ENCODE measurements at regions not wholly inside any gene's neighbourhood (a gene's known extent, or its start where the extent isn't known, plus 50 kb on each side); places are given as distances from the start of the nearest gene placed in this dataset.

DNA sequence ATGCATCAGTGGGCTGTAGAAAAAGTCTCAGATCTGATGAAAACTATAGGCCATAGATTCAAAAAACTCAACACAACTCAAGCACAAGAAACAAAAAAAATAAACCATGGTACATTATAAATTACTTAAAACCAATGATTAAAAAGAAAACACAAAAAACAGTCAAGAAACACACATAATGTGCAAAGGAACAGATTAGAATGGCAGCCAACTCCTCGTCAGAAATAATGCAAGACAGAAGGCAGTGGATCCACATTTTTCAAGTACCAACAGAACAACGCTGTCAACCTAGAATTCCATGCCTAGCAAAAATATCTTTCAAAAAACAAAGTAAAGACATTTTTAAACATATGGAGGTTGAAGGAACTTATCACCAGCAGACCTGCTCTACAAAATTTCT, 69.7 kb downstream of the PSMB1 start:
- no peak for DNase-seq

DNA sequence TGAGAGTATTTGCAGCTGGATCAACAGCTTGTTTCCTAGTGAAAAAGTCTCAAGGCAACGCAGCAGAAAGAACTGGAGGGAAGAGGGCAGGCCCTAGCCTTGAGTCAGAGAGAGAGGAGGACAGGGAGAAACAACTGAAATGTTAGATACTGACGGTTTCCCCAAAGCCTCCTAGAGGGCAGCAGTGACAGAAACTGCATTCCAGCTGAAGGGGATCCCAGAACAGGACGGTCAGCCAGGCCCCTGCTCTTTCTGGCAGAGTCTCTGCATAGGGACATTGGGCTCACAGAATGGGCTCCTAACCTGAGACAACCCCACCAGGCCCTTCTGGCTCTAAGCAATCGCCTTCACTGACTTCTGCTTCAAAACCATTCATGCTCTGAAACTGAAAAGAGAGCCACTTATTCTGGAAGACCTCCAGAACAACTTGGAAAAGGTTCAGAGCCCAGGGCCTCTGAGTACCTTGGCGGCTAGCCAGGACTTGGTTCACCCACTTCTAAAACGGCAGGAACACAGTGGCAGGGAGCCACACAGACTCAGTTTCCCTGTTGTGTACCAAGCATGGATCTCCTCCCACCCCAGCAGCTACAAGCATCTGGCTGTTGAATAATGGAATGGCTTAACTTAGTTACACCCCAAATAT, 72.9 kb downstream of the PSMB1 start:
- DNase-seq: peak; percentile 27

- DNase-seq: no peak
These were observed 76.7 kb downstream of the PSMB1 start for GRCh38 chr6:170476360-170476759.

DNA sequence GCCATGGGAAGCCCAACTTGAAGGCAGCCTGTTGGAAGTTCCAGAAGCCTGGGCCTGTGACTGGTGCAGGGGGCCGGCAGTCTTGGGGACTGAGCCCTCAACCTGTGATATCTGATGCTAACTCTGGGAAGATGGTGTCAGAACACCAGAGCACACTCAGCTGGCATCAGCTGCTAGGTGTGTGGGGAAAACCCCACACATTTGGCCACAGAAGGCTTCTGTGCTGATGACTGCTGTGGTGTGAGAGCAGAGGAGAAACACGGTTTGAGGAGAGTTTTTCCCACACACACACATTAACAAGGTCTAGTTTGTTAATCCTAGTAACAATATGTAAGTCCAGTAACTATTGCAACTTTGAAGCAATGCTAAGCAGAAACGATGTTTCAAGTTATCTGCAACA, 78.0 kb downstream of the PSMB1 start:
- DNase-seq: no peak

GRCh38 chr6:170473801-170474200, 79.3 kb downstream of the PSMB1 start:
- no peak for DNase-seq

DNA sequence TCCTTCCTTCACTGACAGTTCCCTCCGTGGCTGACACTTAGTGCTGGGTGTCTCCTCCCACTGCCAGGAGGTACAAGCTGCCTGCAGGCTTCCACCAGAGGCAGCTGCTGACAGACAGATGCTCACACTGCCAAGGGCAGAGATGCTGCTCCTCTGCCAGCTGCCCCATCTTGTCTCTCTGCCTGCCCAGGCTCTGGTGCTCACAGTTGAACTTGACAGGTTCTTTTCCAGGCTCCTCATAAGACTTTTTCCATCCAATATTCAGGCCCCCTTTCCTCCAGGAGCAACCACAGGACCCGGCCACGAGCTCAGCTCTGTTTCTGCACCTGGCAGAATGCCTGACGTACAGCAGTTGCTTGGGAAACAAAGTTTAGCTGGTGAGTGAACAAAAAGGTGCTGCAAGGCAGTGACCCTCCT, 79.8 kb downstream of the PSMB1 start:
- DNase-seq: no peak

DNA sequence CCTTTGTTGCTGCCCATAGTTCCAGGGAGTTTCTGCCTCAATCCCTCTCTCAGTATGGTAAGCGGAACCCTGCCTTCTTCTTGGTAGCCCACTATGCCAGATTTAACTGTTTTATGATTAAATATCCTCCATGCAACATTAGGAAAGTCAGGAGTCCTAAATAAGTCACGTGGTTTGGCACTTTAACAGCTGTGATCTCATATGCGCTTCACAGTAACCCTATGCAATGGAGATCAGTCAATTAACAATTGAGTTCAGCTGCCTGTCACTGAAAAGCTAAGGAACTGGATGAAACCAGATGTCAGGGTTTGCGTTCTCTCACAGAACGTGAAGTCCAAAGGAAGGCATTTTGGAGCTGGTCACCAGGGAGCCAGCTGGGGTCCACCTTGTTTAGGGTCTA, 81.6 kb downstream of the PSMB1 start:
- no peak for DNase-seq

GRCh38 chr6:170470734-170471133, 82.4 kb downstream of the PSMB1 start:
- no peak for DNase-seq

DNA sequence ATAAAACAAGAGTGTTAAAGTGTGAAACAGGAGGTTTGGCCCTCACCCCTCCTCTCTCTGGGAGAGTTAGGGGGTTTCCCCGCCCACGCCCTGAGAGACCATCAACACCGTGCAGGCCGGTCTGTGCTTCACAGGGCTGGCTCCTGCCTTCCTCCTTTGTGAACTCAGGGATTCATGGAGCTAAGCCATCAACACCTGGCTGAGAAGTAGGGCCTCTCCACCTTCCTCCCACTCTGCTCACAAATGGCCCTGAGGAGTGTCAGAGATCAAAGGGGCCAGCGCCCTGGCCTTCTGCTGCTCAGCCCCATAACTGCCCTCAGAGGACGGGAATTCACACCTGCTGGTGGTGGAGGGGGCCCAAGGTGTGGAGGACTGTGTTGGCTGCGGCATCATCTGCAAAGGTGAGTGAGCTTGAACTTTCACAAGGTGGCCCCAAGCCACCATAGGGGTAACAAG, 88.6 kb downstream of the PSMB1 start:
- no peak for DNase-seq

DNA sequence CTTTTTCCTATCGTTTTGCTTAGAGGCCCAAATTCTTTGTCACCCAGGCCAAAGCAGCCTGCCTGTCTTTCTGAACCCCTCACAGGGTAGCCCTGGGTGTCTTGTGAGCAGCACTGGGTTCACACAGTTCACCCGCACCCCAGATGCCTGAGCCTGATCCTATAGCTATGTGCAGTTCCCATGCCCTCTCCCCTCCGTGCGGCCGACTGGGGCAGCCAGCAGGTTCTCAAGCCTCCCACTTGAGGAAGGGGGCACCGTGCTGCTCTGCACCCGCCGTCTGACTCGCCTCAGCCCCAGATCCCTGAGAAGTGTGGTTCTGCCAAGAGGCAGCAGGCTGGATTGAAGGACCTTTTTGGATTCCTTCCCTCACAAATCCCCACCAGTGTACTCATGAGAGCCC, 89.0 kb downstream of the PSMB1 start:
- DNase-seq: no peak

DNA sequence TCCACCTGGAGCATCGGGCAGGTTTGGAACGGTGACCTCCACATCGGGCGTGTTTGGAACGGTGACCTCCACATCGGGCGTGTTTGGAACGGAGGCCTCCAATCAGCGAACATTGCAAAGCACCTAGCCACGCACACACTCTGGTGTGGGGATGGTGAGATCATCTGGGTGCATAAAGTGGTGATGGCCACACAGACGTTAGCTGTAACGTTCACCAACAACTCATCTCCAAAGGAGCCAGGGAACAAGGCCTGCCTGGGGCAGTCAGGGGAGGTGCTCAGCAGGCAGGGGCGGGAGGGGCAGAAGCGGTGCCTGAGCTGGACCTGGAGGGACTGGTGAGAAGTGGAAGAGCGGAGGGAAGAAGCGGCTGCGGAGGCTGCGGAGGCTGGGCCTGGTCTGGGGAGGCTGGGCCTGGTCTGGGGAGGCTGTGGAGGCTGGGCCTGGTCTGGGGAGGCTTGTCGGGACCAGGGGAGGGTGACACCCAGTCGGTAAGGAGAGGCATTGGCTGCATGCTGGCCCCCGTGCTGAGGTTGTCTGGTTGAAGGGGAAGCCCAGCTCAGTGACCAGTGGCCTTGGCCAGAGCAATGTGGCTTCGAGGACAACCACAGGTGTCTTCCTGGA, 89.9 kb downstream of the PSMB1 start:
- no peak for DNase-seq

- DNase-seq: no peak
These were observed 90.6 kb downstream of the PSMB1 start for GRCh38 chr6:170462366-170463020.

GRCh38 chr6:170461556-170462365, 91.3 kb downstream of the PSMB1 start:
- no peak for DNase-seq

GRCh38 chr6:170461111-170461510, 92.0 kb downstream of the PSMB1 start:
- DNase-seq: no peak

DNA sequence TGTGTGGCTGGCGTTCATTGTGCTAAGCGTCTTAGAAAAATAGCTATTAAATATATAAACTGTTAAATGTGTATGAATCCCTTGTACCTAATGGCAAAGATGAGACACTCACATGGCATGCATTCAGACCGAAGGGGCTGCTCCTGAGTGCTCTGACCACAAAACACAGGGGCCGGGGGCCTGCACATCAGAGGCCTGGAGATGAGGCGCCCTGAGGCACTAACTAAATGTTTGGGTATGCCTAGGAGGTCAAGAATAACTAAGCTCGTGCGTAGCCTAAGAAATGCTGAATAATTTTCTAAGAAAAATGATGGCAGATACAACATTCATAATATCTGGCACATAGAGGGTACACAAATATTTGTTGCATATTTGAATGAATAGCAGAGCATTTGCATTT, 92.5 kb downstream of the PSMB1 start:
- peak; percentile 67 for DNase-seq

GRCh38 chr6:170459451-170459850, 93.7 kb downstream of the PSMB1 start:
- peak; percentile 75 for DNase-seq

DNA sequence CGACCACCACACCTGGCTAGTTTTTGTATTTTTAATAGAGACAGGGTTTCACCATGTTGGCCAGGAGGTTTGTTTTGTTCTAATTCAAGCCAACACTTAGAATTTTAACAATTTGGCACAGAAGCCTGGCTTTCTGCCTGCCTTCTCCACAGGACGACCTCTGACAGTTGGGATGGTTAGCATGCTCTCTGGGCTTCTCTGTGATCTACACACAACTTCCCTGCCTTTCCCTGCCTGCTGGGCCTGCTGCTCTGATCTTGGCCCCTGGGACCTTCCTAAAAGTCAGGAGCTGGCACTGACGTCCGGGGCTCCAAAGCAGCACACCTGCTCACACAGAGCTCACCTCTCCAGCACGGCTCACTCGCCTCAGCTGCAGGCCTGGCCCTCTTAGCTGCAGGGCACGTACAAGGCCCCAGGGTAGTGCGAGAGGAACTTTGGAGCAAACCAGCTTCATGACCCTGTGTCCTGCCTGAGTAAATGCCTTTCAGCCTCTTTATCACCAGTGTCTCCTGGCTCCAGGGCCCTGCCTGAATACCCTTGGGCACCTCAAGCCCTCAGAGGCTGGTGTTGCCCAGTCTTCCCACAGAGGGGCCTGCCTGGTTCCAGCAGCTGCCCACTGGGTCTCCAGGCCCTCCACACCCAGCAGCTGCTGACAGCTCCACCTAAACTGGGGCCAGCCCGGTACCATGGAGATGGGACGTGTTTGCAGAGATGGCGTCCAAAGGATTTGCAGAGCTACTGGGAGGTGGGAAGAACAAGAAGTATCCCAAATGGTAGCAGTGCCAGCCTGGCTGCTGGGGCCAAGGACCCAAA, 96.0 kb downstream of the PSMB1 start:
- no peak for DNase-seq
